Transverse colon (tissue), 3 donors: ENCODE measurements at regions not wholly inside any gene's neighbourhood (a gene's known extent, or its start where the extent isn't known, plus 50 kb on each side); places are given as distances from the start of the nearest gene placed in this dataset.

Experiments used
- CTCF ChIP-seq, 5 experiments: fragments of 200-600 bp in 3 of 5; fragments of 450-650 bp in 2 of 5; sonication (generic) in 3 of 5; IDR thresholded peaks; 1 replicate in 2 of 5; 2 replicates in 3 of 5; pipeline ENCODE4 v1.5.1; 2016 to 2017; ENCODE audit warnings: antibody characterized with exemption in 5 of 5, inconsistent platforms in 3 of 5, mild to moderate bottlenecking in 2 of 5, moderate library complexity in 1 of 5
- POLR2A ChIP-seq: fragments of 450-650 bp; IDR thresholded peaks from one replicate; pipeline ENCODE4 v1.6.1; 2016; ENCODE audit warnings: antibody characterized with exemption, mild to moderate bottlenecking, moderate library complexity

GRCh38 chr20:12175538-12175937 is 257.8 kb downstream of the BTBD3 start:
- TF ChIP-seq CTCF (IDR thresholded peaks at IDR 0.05) (no peak), POLR2A (no peak)
